PC-9 (cell line): ENCODE measurements at regions not wholly inside any gene's neighbourhood (a gene's known extent, or its start where the extent isn't known, plus 50 kb on each side); places are given as distances from the start of the nearest gene placed in this dataset.

Experiments
- BruUV-seq: library from RNA; stranded (reverse); fragments of 400-500 nt; replicated peaks from 2 replicates; lab custom pipeline; 2021; lab: Mats Ljungman, UMichigan
- CTCF ChIA-PET: fragments of 300-600 bp; sonication (Branson Sonifier 250); formaldehyde crosslinking; loops from one replicate; lab custom pipeline; 2022; ENCODE audit warnings: antibody characterized with exemption; lab: Charles Lee
- POLR2A ChIA-PET: fragments of 300-600 bp; sonication (Branson Sonifier 250); formaldehyde crosslinking; loops from one replicate; lab custom pipeline; 2022; ENCODE audit warnings: antibody characterized with exemption; ENCODE audit not compliant: unreplicated experiment; lab: Charles Lee
- DNase-seq, 2 experiments: peaks; one replicate each; pipeline versions ENCODE4 v3.0.0 to v3.0.0-alpha.2; 2015 to 2022; ENCODE audit warnings: mixed read lengths in 1 of 2
- H2AFZ ChIP-seq: fragments of 200-600 bp; sonication (generic); 2 replicates; pipeline ENCODE4 v1.8.1; 2017; ENCODE audit warnings: antibody characterized with exemption
- H3F3A ChIP-seq: fragments of 200-600 bp; sonication (generic); 2 replicates; pipeline ENCODE4 v1.8.1; 2017; ENCODE audit warnings: antibody characterized with exemption, mild to moderate bottlenecking, low read depth; ENCODE audit not compliant: insufficient read depth
- H3K27ac ChIP-seq: fragments of 200-600 bp; sonication (generic); 2 replicates; pipeline ENCODE4 v1.6.1; 2016; ENCODE audit warnings: mixed run types
- H3K27me3 ChIP-seq: fragments of 200-600 bp; sonication (generic); 2 replicates; pipeline ENCODE4 v1.6.1; 2016; ENCODE audit warnings: low read depth, mixed run types; ENCODE audit not compliant: insufficient read depth
- H3K36me3 ChIP-seq: fragments of 200-600 bp; sonication (generic); 2 replicates; pipeline ENCODE4 v1.6.1; 2016; ENCODE audit warnings: low read depth, mixed run types
- H3K4me1 ChIP-seq: fragments of 200-600 bp; sonication (generic); replicated peaks from 2 replicates; pipeline ENCODE4 v1.6.1; 2016; ENCODE audit warnings: mixed run types; ENCODE audit not compliant: insufficient read depth
- H3K4me2 ChIP-seq: fragments of 200-600 bp; sonication (generic); 2 replicates; pipeline ENCODE4 v1.6.1; 2017; ENCODE audit warnings: mixed run types
- H3K4me3 ChIP-seq: fragments of 200-600 bp; sonication (generic); 2 replicates; pipeline ENCODE4 v1.6.1; 2016; ENCODE audit warnings: mixed run types
- H3K79me2 ChIP-seq: fragments of 200-600 bp; sonication (generic); 2 replicates; pipeline ENCODE4 v1.6.1; 2017; ENCODE audit warnings: low read depth, mixed run types
- H3K9me2 ChIP-seq: fragments of 200-600 bp; sonication (generic); 2 replicates; pipeline ENCODE4 v1.8.1; 2017; ENCODE audit warnings: mild to moderate bottlenecking; ENCODE audit not compliant: insufficient read depth
- H3K9me3 ChIP-seq: fragments of 200-600 bp; sonication (generic); 2 replicates; pipeline ENCODE4 v1.8.1; 2016; ENCODE audit warnings: low read depth; ENCODE audit not compliant: insufficient read depth
- H4K20me1 ChIP-seq: fragments of 200-600 bp; sonication (generic); 2 replicates; pipeline ENCODE4 v1.8.1; 2017; ENCODE audit not compliant: insufficient read depth
- CTCF ChIP-seq: fragments of 200-600 bp; sonication (generic); conservative IDR thresholded peaks from 2 replicates; pipeline ENCODE4 v1.6.1; 2017; ENCODE audit warnings: mixed run types, antibody characterized with exemption, mild to moderate bottlenecking, moderate library complexity
- EZH2 ChIP-seq: fragments of 200-600 bp; sonication (generic); IDR thresholded peaks from 2 replicates; pipeline ENCODE4 v1.8.0; 2017; ENCODE audit warnings: antibody characterized with exemption, low read depth
- intact Hi-C: fragments of 100-400 bp; cut with micrococcal nuclease; formaldehyde crosslinking; loops from one replicate; pipeline ENCODE4 v1.10.0; 2022; ENCODE audit not compliant: unreplicated experiment

- CTCF ChIA-PET: no interaction called here
- Histone ChIP-seq H3K36me3 (no peaks in the 10 kb centered on the region), H3K9me3 (no peaks in the 10 kb centered on the region), H3K9me2 (no peaks in the 10 kb centered on the region), H2AFZ (no peak overlapping the region), H3K4me3 (no peak overlapping the region), H3F3A (no peaks in the 10 kb centered on the region), H3K4me1 (no peaks in the 10 kb centered on the region), H3K27me3 (peaks cover 41% of the 10 kb centered on the region), H3K79me2 (no peaks in the 10 kb centered on the region), H3K27ac (no peak overlapping the region), H3K4me2 (no peak overlapping the region), H4K20me1 (no peaks in the 10 kb centered on the region)
- POLR2A ChIA-PET: no interaction called here
- no peak for DNase-seq
- BruUV-seq: no TSS peak
- no peak for TF ChIP-seq CTCF
- TF ChIP-seq EZH2: no peak
- intact Hi-C loops: no loop called here
Measured at GRCh38 chr7:67610897-67611296, 614.3 kb downstream of the TYW1 start.

GRCh38 chr7:67614843-67615242, 618.2 kb downstream of the TYW1 start:
- H3K9me2 ChIP-seq: no peaks in the 10 kb centered on the region
- H3K79me2 ChIP-seq: no peaks in the 10 kb centered on the region
- no peak overlapping the region for H3K4me3 ChIP-seq
- POLR2A ChIA-PET: no interaction called here
- H3K27me3 ChIP-seq: peaks cover 53% of the 10 kb centered on the region
- no peaks in the 10 kb centered on the region for H3K36me3 ChIP-seq
- no peaks in the 10 kb centered on the region for H3F3A ChIP-seq
- no TSS peak for BruUV-seq
- CTCF ChIA-PET: no interaction called here
- no peak overlapping the region for H2AFZ ChIP-seq
- H3K27ac ChIP-seq: no peak overlapping the region
- TF ChIP-seq CTCF (no peak), EZH2 (no peak)
- H3K9me3 ChIP-seq: no peaks in the 10 kb centered on the region
- H3K4me2 ChIP-seq: no peak overlapping the region
- no peak for DNase-seq
- intact Hi-C loops: no loop called here
- H3K4me1 ChIP-seq: no peaks in the 10 kb centered on the region
- H4K20me1 ChIP-seq: no peaks in the 10 kb centered on the region

GRCh38 chr7:67616517-67616916, 619.9 kb downstream of the TYW1 start:
- Histone ChIP-seq H3K9me3 (no peaks in the 10 kb centered on the region), H3K27ac (no peak overlapping the region), H3K4me3 (no peak overlapping the region), H3K9me2 (no peaks in the 10 kb centered on the region), H3K79me2 (no peaks in the 10 kb centered on the region), H3K4me1 (no peaks in the 10 kb centered on the region), H3K4me2 (no peak overlapping the region), H2AFZ (no peak overlapping the region), H3F3A (no peaks in the 10 kb centered on the region), H3K36me3 (no peaks in the 10 kb centered on the region), H4K20me1 (no peaks in the 10 kb centered on the region), H3K27me3 (peaks cover 57% of the 10 kb centered on the region)
- POLR2A ChIA-PET: no interaction called here
- no peak for DNase-seq
- intact Hi-C loops: no loop called here
- BruUV-seq: no TSS peak
- CTCF ChIA-PET: no interaction called here
- TF ChIP-seq CTCF: no peak
- no peak for TF ChIP-seq EZH2
